Type B pancreatic cell (in vitro differentiated cells): ENCODE measurements at regions not wholly inside any gene's neighbourhood (a gene's known extent, or its start where the extent isn't known, plus 50 kb on each side); places are given as distances from the start of the nearest gene placed in this dataset.

Source experiments
- DNase-seq: peaks from one replicate; pipeline ENCODE4 v3.0.0; 2021; ENCODE audit warnings: mixed read lengths; ENCODE audit not compliant: unreplicated experiment; ENCODE audit errors: extremely low spot score
- H3K27ac Mint-ChIP-seq: 2 replicates; pipeline ENCODE4 v1.8.0; 2021; ENCODE audit warnings: mild to moderate bottlenecking, mixed read lengths
- H3K27me3 Mint-ChIP-seq: 2 replicates; pipeline ENCODE4 v1.8.0; 2021; ENCODE audit warnings: mixed read lengths
- H3K36me3 Mint-ChIP-seq: 2 replicates; pipeline ENCODE4 v1.8.0; 2021; ENCODE audit warnings: mixed read lengths
- H3K4me1 Mint-ChIP-seq: one replicate; pipeline ENCODE4 v1.8.0; 2021; ENCODE audit warnings: mixed read lengths; ENCODE audit not compliant: unreplicated experiment
- H3K4me3 Mint-ChIP-seq: 2 replicates; pipeline ENCODE4 v1.8.0; 2021; ENCODE audit warnings: mild to moderate bottlenecking, mixed read lengths
- H3K9me3 Mint-ChIP-seq: 2 replicates; pipeline ENCODE4 v1.8.0; 2021; ENCODE audit warnings: mixed read lengths
- TF ChIP-seq, protein P1 (sequence below): fragments of 200-600 bp; sonication (generic); conservative IDR thresholded peaks from 2 replicates; pipeline ENCODE4 v1.5.0; 2021; ENCODE audit warnings: antibody characterized with exemption, mild to moderate bottlenecking

DNA sequence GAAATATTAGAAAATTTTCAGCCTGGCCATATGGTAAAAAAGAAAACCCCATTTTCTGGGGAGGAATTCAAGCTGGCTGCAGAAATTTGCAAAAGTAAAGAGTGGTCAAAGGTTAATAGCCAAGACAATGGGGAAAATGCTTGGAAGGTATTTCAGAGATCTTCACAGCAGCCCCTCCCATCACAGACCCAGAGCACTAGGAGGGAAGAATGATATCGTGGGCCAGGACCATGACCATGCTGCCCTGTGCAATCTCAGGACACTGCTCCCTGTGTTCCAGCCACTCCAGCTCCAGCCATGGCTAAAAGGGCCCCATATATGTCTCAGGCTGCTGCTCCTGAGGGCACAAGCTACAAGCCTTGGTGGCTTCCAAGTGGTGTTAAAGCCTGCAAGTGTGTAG is 93.9 kb upstream of the AGAP1 start:
- peaks cover 8% of the 10 kb centered on the region for H3K9me3 Mint-ChIP-seq
- H3K27me3 Mint-ChIP-seq = no peaks in the 10 kb centered on the region
- DNase-seq = no peak
- peaks cover 7% of the 10 kb centered on the region for H3K4me1 Mint-ChIP-seq
- TF ChIP-seq, protein P1, sequence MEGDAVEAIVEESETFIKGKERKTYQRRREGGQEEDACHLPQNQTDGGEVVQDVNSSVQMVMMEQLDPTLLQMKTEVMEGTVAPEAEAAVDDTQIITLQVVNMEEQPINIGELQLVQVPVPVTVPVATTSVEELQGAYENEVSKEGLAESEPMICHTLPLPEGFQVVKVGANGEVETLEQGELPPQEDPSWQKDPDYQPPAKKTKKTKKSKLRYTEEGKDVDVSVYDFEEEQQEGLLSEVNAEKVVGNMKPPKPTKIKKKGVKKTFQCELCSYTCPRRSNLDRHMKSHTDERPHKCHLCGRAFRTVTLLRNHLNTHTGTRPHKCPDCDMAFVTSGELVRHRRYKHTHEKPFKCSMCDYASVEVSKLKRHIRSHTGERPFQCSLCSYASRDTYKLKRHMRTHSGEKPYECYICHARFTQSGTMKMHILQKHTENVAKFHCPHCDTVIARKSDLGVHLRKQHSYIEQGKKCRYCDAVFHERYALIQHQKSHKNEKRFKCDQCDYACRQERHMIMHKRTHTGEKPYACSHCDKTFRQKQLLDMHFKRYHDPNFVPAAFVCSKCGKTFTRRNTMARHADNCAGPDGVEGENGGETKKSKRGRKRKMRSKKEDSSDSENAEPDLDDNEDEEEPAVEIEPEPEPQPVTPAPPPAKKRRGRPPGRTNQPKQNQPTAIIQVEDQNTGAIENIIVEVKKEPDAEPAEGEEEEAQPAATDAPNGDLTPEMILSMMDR = no peak
- H3K36me3 Mint-ChIP-seq = peaks cover 3% of the 10 kb centered on the region
- no peak overlapping the region for H3K27ac Mint-ChIP-seq
- no peak overlapping the region for H3K4me3 Mint-ChIP-seq

DNA sequence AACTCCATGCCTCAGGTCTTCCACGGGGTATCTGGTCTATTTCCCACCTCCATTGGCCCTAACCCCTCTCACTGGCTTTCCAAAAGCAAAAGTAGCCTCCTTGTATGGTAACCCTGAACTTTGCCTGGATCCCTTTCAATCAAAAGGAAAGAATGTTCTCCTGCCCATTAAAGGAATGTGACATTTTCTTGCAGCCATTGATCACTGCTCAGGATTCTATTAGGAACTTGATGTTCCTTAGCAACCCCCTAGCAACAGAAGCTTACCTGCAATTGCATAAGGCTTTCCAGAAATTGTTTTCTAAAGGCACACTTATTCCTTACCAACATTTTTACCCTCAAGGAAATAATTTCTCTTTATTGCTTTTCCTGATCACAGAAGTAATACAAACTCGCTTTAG is 91.4 kb upstream of the AGAP1 start:
- peaks cover 7% of the 10 kb centered on the region for H3K4me1 Mint-ChIP-seq
- peaks cover 8% of the 10 kb centered on the region for H3K9me3 Mint-ChIP-seq
- TF ChIP-seq, protein P1 = no peak
- peaks cover 3% of the 10 kb centered on the region for H3K36me3 Mint-ChIP-seq
- no peak for DNase-seq
- peak overlapping the region; percentile 28 for H3K4me3 Mint-ChIP-seq
- peak overlapping the region; percentile 92 for H3K27ac Mint-ChIP-seq
- H3K27me3 Mint-ChIP-seq = no peaks in the 10 kb centered on the region

DNA sequence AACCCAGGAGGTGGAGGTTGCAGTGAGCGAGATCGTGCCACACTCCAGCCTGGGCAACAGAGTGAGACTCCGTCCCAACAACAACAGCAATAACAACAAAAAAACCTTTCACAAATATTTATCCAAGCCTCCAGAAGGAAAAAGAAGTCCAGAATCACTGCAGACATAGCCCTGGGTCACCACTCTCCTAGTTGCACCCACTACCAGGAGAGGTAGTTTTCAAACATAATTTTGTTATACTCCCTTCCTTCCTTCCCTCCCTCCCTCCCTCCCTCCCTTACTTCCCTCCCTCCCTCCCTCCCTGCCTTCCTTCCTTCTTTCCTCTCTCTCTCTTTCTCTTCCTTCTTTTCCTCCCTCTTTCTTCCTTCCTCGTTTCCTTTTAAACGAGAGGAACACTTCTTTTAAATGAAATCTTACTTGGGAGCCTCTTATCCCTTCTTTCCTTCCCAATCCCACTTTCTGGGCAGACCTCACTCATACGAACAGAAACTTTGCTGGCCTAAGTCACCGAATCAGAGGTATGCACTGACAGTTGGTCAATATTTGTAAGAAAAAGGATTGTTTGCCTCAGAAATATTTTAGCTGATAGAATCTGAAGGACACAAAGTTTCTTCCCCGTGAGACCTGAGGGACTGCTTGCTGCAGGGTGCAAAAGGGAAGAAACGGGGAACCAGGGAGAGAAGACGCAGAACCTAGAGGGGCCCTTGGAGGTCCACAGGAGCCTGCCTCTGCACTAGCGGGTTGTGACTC is 88.1 kb upstream of the AGAP1 start:
- peaks cover 3% of the 10 kb centered on the region for H3K36me3 Mint-ChIP-seq
- no peak overlapping the region for H3K27ac Mint-ChIP-seq
- no peaks in the 10 kb centered on the region for H3K9me3 Mint-ChIP-seq
- peaks cover 10% of the 10 kb centered on the region for H3K4me1 Mint-ChIP-seq
- H3K4me3 Mint-ChIP-seq = no peak overlapping the region
- no peak for DNase-seq
- H3K27me3 Mint-ChIP-seq = peaks cover 2% of the 10 kb centered on the region
- TF ChIP-seq, protein P1 = no peak

DNA sequence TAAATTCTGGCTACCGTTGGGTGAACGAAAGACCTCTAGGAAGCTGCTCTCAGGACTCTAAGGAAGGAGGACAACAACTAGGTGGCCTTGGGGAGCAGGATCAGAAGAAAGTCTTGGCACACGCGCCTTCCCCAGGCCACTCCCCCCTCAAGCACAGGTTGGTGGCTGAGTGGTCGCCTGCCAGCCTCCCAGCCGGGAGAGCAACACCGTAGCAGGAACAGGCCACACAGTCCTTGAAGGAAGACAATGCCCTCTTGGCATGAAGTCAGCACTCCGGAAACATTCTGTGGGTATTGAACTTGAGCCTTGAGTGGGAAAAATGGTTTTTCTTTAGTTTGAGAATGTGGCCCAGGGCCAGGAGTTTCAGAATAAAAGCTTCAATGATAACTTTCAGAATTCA is 87.4 kb upstream of the AGAP1 start:
- H3K4me3 Mint-ChIP-seq = no peak overlapping the region
- peaks cover 2% of the 10 kb centered on the region for H3K27me3 Mint-ChIP-seq
- H3K4me1 Mint-ChIP-seq = peaks cover 10% of the 10 kb centered on the region
- DNase-seq = no peak
- H3K9me3 Mint-ChIP-seq = no peaks in the 10 kb centered on the region
- no peak overlapping the region for H3K27ac Mint-ChIP-seq
- H3K36me3 Mint-ChIP-seq = peaks cover 3% of the 10 kb centered on the region
- TF ChIP-seq, protein P1 = no peak

DNA sequence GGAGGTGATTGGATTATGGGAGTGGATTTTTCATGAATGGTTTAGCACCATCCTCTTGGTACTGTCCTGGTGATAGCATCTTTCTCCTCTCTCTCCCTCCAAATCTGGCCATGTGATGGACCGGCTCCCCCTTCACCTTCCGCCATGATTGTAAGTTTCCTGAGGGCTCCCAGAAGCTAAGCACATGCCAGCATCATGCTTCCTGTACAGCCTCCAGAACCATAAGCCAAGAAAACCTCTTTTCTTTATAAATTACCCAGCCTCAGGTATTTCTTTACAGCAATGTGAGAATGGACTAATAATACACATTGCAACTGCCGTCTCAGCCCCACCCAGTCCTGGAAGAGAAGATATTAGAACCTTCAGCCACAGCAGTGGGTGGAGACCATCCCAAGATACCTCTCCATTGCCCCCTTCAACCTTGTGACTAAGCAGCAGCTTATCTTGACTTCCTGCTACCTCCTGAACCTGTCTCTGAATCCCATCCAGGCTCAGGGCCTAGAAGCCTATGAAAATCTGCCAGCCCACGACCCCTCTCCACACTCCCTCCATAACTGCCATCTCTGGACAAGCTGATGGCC is 81.8 kb upstream of the AGAP1 start:
- Mint-ChIP-seq H3K36me3 (no peaks in the 10 kb centered on the region), H3K9me3 (peaks cover 7% of the 10 kb centered on the region)

More for the DNA sequence above, 81.8 kb upstream of the AGAP1 start:
- Mint-ChIP-seq H3K4me1 (peaks cover 8% of the 10 kb centered on the region), H3K27me3 (peaks cover 2% of the 10 kb centered on the region), H3K4me3 (no peak overlapping the region), H3K27ac (no peak overlapping the region)
- DNase-seq = no peak
- TF ChIP-seq, protein P1 = no peak
